Panc1 (cell line): ENCODE measurements at regions not wholly inside any gene's neighbourhood (a gene's known extent, or its start where the extent isn't known, plus 50 kb on each side); places are given as distances from the start of the nearest gene placed in this dataset.

Source experiments
- ATAC-seq: fragments of 200-7000 bp; cut with Tn5 transposase; 2 replicates; pipeline ENCODE4 v1.9.1; 2020; ENCODE audit warnings: mild to moderate bottlenecking, moderate library complexity
- BruUV-seq: library from RNA; stranded (reverse); fragments of 400-500 nt; replicated peaks from 2 replicates; lab custom pipeline; 2021; lab: Mats Ljungman, UMichigan
- CTCF ChIA-PET: fragments of 300-600 bp; sonication (Branson Sonifier 250); formaldehyde crosslinking; loops from one replicate; lab custom pipeline; 2022; ENCODE audit warnings: antibody characterized with exemption; lab: Charles Lee
- POLR2A ChIA-PET: fragments of 300-600 bp; sonication (Branson Sonifier 250); formaldehyde crosslinking; loops from one replicate; lab custom pipeline; 2022; ENCODE audit warnings: antibody characterized with exemption; lab: Charles Lee
- DNase-seq: peaks from one replicate; pipeline ENCODE4 v3.0.0-alpha.2; 2010; ENCODE audit warnings: low read depth, low spot score
- H3K27ac ChIP-seq: 2 replicates; pipeline ENCODE4 v1.5.1; 2011; ENCODE audit warnings: mild to moderate bottlenecking, low read length, inconsistent platforms
- H3K27me3 ChIP-seq: fragments of 200-500 bp; sonication (Bioruptor generic); 2 replicates; pipeline ENCODE4 v1.6.0; 2014; ENCODE audit warnings: low read length, inconsistent platforms; ENCODE audit not compliant: control insufficient read depth, insufficient read depth
- H3K36me3 ChIP-seq: fragments of 200-500 bp; sonication (Bioruptor generic); 2 replicates; pipeline ENCODE4 v1.5.1; 2014; ENCODE audit warnings: inconsistent platforms, mild to moderate bottlenecking, low read length, moderate library complexity; ENCODE audit not compliant: control insufficient read depth, insufficient read depth
- H3K4me1 ChIP-seq: 2 replicates; pipeline ENCODE4 v1.5.1; 2011; ENCODE audit warnings: inconsistent platforms, mild to moderate bottlenecking, low read length, moderate library complexity; ENCODE audit not compliant: control insufficient read depth, insufficient read depth
- H3K4me3 ChIP-seq, 2 experiments: 2 replicates each; pipeline ENCODE4 v1.5.1; 2011 to 2012; ENCODE audit warnings: low read depth in 2 of 2, low read length in 2 of 2, mild to moderate bottlenecking in 2 of 2, inconsistent platforms in 1 of 2, moderate library complexity in 1 of 2
- H3K9me3 ChIP-seq: fragments of 200-500 bp; sonication (Bioruptor generic); 2 replicates; pipeline ENCODE4 v1.5.1; 2014; ENCODE audit warnings: low read depth, mild to moderate bottlenecking, inconsistent platforms, low read length, moderate library complexity; ENCODE audit not compliant: control insufficient read depth, insufficient read depth
- CTCF ChIP-seq: fragments of 450-650 bp; IDR thresholded peaks from 2 replicates; pipeline ENCODE4 v1.5.1; 2017; ENCODE audit warnings: mild to moderate bottlenecking
- POLR2AphosphoS5 ChIP-seq: IDR thresholded peaks from 2 replicates; pipeline ENCODE4 v1.6.1; 2012; ENCODE audit warnings: mild to moderate bottlenecking, low read depth, low read length, moderate library complexity
- SIN3A ChIP-seq: IDR thresholded peaks from 2 replicates; pipeline ENCODE4 v1.6.1; 2012; ENCODE audit warnings: low read depth, mild to moderate bottlenecking, low read length, moderate library complexity, borderline replicate concordance; ENCODE audit not compliant: insufficient read depth
- TCF7L2 ChIP-seq: IDR thresholded peaks from 2 replicates; pipeline ENCODE4 v1.6.1; 2011; ENCODE audit warnings: mild to moderate bottlenecking, low read depth, low read length, inconsistent platforms
- in situ Hi-C: cut with HindIII; loops from 2 replicates; pipeline ENCODE4 v1.10.0; 2016; ENCODE audit warnings: low sequenced_read_pairs, low pct_unique_long_range_greater_than_20kb
- intact Hi-C: fragments of 100-400 bp; cut with micrococcal nuclease; formaldehyde crosslinking; loops from one replicate; pipeline ENCODE4 v1.10.0; 2022; ENCODE audit not compliant: unreplicated experiment
- TF ChIP-seq, protein P1 (sequence below), 2 experiments: IDR thresholded peaks; 2 replicates each; pipeline ENCODE4 v1.6.1; 2011 to 2012; ENCODE audit warnings: low read depth in 2 of 2, control low read depth in 1 of 2, low read length in 1 of 2, mild to moderate bottlenecking in 1 of 2, moderate library complexity in 1 of 2; ENCODE audit not compliant: insufficient read depth in 1 of 2

- DNase-seq, result no peak
- Histone ChIP-seq H3K27me3 (no peaks in the 10 kb centered on the region), H3K4me1 (no peaks in the 10 kb centered on the region), H3K36me3 (no peaks in the 10 kb centered on the region), H3K4me3 (no peak overlapping the region), H3K9me3 (no peaks in the 10 kb centered on the region), H3K27ac (no peak overlapping the region)
- no TSS peak for BruUV-seq
- TF ChIP-seq CTCF (no peak), SIN3A (no peak), POLR2AphosphoS5 (no peak), TCF7L2 (no peak)
- TF ChIP-seq, protein P1, sequence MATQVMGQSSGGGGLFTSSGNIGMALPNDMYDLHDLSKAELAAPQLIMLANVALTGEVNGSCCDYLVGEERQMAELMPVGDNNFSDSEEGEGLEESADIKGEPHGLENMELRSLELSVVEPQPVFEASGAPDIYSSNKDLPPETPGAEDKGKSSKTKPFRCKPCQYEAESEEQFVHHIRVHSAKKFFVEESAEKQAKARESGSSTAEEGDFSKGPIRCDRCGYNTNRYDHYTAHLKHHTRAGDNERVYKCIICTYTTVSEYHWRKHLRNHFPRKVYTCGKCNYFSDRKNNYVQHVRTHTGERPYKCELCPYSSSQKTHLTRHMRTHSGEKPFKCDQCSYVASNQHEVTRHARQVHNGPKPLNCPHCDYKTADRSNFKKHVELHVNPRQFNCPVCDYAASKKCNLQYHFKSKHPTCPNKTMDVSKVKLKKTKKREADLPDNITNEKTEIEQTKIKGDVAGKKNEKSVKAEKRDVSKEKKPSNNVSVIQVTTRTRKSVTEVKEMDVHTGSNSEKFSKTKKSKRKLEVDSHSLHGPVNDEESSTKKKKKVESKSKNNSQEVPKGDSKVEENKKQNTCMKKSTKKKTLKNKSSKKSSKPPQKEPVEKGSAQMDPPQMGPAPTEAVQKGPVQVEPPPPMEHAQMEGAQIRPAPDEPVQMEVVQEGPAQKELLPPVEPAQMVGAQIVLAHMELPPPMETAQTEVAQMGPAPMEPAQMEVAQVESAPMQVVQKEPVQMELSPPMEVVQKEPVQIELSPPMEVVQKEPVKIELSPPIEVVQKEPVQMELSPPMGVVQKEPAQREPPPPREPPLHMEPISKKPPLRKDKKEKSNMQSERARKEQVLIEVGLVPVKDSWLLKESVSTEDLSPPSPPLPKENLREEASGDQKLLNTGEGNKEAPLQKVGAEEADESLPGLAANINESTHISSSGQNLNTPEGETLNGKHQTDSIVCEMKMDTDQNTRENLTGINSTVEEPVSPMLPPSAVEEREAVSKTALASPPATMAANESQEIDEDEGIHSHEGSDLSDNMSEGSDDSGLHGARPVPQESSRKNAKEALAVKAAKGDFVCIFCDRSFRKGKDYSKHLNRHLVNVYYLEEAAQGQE (IDR thresholded peaks at IDR 0.05; ENCODE audit: insufficient read depth in 1 of 2, low read depth in 2 of 2, low read length in 1 of 2), result no peak
- CTCF ChIA-PET, result no interaction called here
- ATAC-seq, result no peak
- in situ Hi-C loops, result no loop called here
- POLR2A ChIA-PET, result no interaction called here
- intact Hi-C loops, result no loop called here
Observed at GRCh38 chr14:61132336-61132735, 148.8 kb downstream of the TMEM30B start.

- Histone ChIP-seq H3K27me3 (no peaks in the 10 kb centered on the region), H3K36me3 (no peaks in the 10 kb centered on the region), H3K27ac (no peak overlapping the region), H3K9me3 (no peaks in the 10 kb centered on the region), H3K4me1 (no peaks in the 10 kb centered on the region), H3K4me3 (no peak overlapping the region)
- ChIA-PET POLR2A (no interaction called here), CTCF (no interaction called here)
- in situ Hi-C loops (no loop called here), intact Hi-C loops (no loop called here)
- no TSS peak for BruUV-seq
- DNase-seq (no peak), ATAC-seq (no peak)
- no peak for TF ChIP-seq POLR2AphosphoS5
- TF ChIP-seq TCF7L2, result no peak
- TF ChIP-seq, protein P1 (IDR thresholded peaks at IDR 0.05; ENCODE audit: insufficient read depth in 1 of 2, low read depth in 2 of 2, low read length in 1 of 2), result no peak
- TF ChIP-seq SIN3A, result no peak
- no peak for TF ChIP-seq CTCF
Observed at GRCh38 chr14:61130512-61131260, 149.6 kb downstream of the SLC38A6 start.
